Colonic mucosa (tissue), 4 donors: ENCODE measurements at regions not wholly inside any gene's neighbourhood (a gene's known extent, or its start where the extent isn't known, plus 50 kb on each side); places are given as distances from the start of the nearest gene placed in this dataset.

Source experiments
- DNase-seq: peaks from one replicate; pipeline ENCODE4 v3.0.0-alpha.2; 2020
- H3K27ac ChIP-seq: fragments of 200-600 bp; one replicate; pipeline ENCODE4 v1.8.0; 2021
- H3K27me3 ChIP-seq: fragments of 200-600 bp; one replicate; pipeline ENCODE4 v1.8.0; 2021
- H3K36me3 ChIP-seq: fragments of 200-600 bp; one replicate; pipeline ENCODE4 v1.8.0; 2021
- H3K4me1 ChIP-seq: fragments of 200-600 bp; one replicate; pipeline ENCODE4 v1.8.0; 2021; ENCODE audit warnings: mild to moderate bottlenecking
- H3K4me3 ChIP-seq: fragments of 200-600 bp; one replicate; pipeline ENCODE4 v1.8.0; 2021
- H3K9ac ChIP-seq, 2 donors: one replicate each; pipeline ENCODE4 v1.7.0; 2013; ENCODE audit warnings: control low read depth in 2 of 2, low read depth in 2 of 2, low read length in 2 of 2
- H3K9me3 ChIP-seq: fragments of 200-600 bp; one replicate; pipeline ENCODE4 v1.8.0; 2021
- CTCF ChIP-seq: fragments of 200-600 bp; IDR thresholded peaks from one replicate; pipeline ENCODE4 v1.8.0; 2022; ENCODE audit warnings: antibody characterized with exemption, mild to moderate bottlenecking
- intact Hi-C: fragments of 100-400 bp; cut with DNase I; formaldehyde crosslinking; loops from one replicate; pipeline ENCODE4 v1.14.1; 2022
- donor health status: healthy.
- donor health status: DM: no; HTN: no; CAD: no.
- donor health status: DM: no; HTN: no; CAD: no.

- no peaks in the 10 kb centered on the region for H3K27me3 ChIP-seq
- H3K4me3 ChIP-seq, result no peak overlapping the region
- H3K9me3 ChIP-seq, result no peaks in the 10 kb centered on the region
- H3K4me1 ChIP-seq, result no peaks in the 10 kb centered on the region
- no peak overlapping the region for H3K9ac ChIP-seq
- intact Hi-C loops, result no loop called here
- no peak for DNase-seq
- no peak overlapping the region for H3K27ac ChIP-seq
- no peaks in the 10 kb centered on the region for H3K36me3 ChIP-seq
- TF ChIP-seq CTCF, result no peak
These were observed 258.5 kb upstream of the TLE3 start for GRCh38 chr15:70356062-70356860.

DNA sequence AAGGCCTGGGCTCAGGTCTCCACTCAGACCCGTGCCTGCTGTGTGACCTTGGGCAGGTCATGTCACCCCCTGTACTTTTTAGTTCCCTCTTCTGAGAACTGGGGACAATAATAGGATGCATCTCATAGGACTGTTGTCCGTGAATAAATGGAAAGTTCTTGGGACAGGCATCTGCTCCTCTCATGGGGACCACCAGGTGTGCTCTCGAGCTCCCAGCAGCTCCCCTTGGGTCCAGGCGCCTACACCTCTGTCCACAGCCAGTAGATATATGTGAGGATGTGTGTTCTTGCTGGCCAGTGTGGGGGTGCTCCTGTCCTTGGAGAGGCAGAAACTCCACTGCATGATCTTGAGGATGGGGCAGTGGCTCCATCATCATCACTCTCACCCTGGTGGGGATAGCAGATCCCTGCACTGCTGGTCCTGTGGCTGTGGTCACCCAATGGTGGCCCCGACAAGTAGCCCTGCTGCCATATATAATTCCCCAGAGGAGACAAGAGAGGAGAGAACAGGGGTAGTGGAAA lies 257.6 kb upstream of the TLE3 start:
- TF ChIP-seq CTCF, result no peak
- H3K9ac ChIP-seq, result no peak overlapping the region
- intact Hi-C loops, result no loop called here

GRCh38 chr15:70354346-70354905 lies 256.7 kb upstream of the TLE3 start:
- no peaks in the 10 kb centered on the region for H3K4me1 ChIP-seq
- H3K9ac ChIP-seq, result no peak overlapping the region
- TF ChIP-seq CTCF, result no peak
- no peak overlapping the region for H3K4me3 ChIP-seq
- intact Hi-C loops, result no loop called here
- DNase-seq, result no peak
- no peaks in the 10 kb centered on the region for H3K36me3 ChIP-seq
- H3K9me3 ChIP-seq, result no peaks in the 10 kb centered on the region
- H3K27me3 ChIP-seq, result no peaks in the 10 kb centered on the region
- H3K27ac ChIP-seq, result no peak overlapping the region

More for the DNA sequence above, 257.6 kb upstream of the TLE3 start:
- H3K27ac ChIP-seq, result no peak overlapping the region
- H3K36me3 ChIP-seq, result no peaks in the 10 kb centered on the region
- DNase-seq, result no peak
- H3K27me3 ChIP-seq, result no peaks in the 10 kb centered on the region
- H3K4me1 ChIP-seq, result no peaks in the 10 kb centered on the region
- no peaks in the 10 kb centered on the region for H3K9me3 ChIP-seq
- H3K4me3 ChIP-seq, result no peak overlapping the region

DNA sequence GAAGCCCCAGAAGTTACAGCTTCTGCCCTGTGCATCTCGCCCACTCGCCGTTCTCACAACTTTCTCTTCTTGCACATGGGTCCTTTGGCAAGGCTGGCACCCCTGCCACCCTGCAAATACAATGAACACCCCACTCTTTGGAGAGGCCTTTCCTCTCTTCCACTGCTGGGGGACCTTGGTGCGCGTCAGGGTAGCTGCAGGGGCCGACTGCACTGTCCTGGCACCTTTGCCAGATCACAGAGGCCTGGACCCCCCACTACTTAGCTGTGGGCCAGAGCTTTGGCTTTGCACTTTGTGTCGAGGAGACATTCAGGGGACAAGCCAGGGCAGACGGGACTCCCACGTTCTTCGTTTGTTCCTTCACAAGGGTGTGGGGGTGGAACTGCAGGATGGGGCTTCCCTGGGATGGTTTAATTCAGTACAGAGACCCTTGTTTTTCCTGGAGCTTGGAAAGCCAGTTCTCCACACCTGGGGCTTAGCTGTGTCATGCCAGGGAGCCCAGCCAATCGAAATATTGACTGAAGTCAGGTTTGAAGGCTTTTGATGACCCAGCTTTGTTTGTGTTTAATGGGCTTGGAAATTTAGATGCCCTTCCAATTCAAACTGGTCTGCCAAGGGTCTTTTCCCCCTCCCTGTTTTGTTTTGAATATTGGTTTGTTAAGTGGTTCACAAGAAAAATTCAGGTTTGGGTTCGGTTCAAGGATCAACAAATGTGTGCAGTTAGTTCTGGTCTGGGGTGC lies 256.1 kb upstream of the TLE3 start:
- H3K27me3 ChIP-seq, result no peaks in the 10 kb centered on the region
- H3K36me3 ChIP-seq, result no peaks in the 10 kb centered on the region
- intact Hi-C loops, result no loop called here
- no peaks in the 10 kb centered on the region for H3K4me1 ChIP-seq
- no peaks in the 10 kb centered on the region for H3K9me3 ChIP-seq
- TF ChIP-seq CTCF, result no peak
- no peak overlapping the region for H3K4me3 ChIP-seq
- DNase-seq, result no peak
- H3K9ac ChIP-seq, result no peak overlapping the region
- H3K27ac ChIP-seq, result no peak overlapping the region

GRCh38 chr15:70351941-70352774 lies 254.4 kb upstream of the TLE3 start:
- no peak for DNase-seq
- no peak overlapping the region for H3K9ac ChIP-seq
- no peaks in the 10 kb centered on the region for H3K27me3 ChIP-seq
- no peak overlapping the region for H3K4me3 ChIP-seq
- no peaks in the 10 kb centered on the region for H3K36me3 ChIP-seq
- H3K9me3 ChIP-seq, result no peaks in the 10 kb centered on the region
- intact Hi-C loops, result no loop called here
- TF ChIP-seq CTCF, result no peak
- H3K4me1 ChIP-seq, result no peaks in the 10 kb centered on the region
- H3K27ac ChIP-seq, result no peak overlapping the region
